OCI-LY1 (cell line): ENCODE measurements at regions not wholly inside any gene's neighbourhood (a gene's known extent, or its start where the extent isn't known, plus 50 kb on each side); places are given as distances from the start of the nearest gene placed in this dataset.

ENCODE experiments used
- H2AFZ ChIP-seq: fragments of 200-600 bp; sonication (generic), shearing (Covaris generic); 2 replicates; pipeline ENCODE4 v1.6.0; 2014; ENCODE audit warnings: antibody characterized with exemption, mild to moderate bottlenecking, low read length
- H3F3A ChIP-seq: fragments of 200-600 bp; sonication (generic), shearing (Covaris generic); 2 replicates; pipeline ENCODE4 v1.6.0; 2014; ENCODE audit warnings: mild to moderate bottlenecking, antibody characterized with exemption, low read length, moderate library complexity; ENCODE audit not compliant: insufficient read depth
- H3K27ac ChIP-seq: fragments of 200-600 bp; sonication (generic); 2 replicates; pipeline ENCODE4 v1.5.1; 2014; ENCODE audit warnings: low read length, mixed run types, mild to moderate bottlenecking, low read depth; ENCODE audit not compliant: poor library complexity, severe bottlenecking
- H3K27me3 ChIP-seq: fragments of 200-600 bp; sonication (generic); 2 replicates; pipeline ENCODE4 v1.6.0; 2014; ENCODE audit warnings: antibody characterized with exemption, mild to moderate bottlenecking, low read length, moderate library complexity; ENCODE audit not compliant: insufficient read depth
- H3K36me3 ChIP-seq: fragments of 200-600 bp; sonication (generic); 2 replicates; pipeline ENCODE4 v1.6.1; 2014; ENCODE audit warnings: mild to moderate bottlenecking, antibody characterized with exemption, low read length, moderate library complexity, mixed read lengths; ENCODE audit not compliant: insufficient read depth
- H3K4me1 ChIP-seq: fragments of 200-600 bp; sonication (generic); 2 replicates; pipeline ENCODE4 v1.5.1; 2014; ENCODE audit warnings: mild to moderate bottlenecking, low read length, moderate library complexity; ENCODE audit not compliant: insufficient read depth, severe bottlenecking
- H3K4me2 ChIP-seq: fragments of 200-600 bp; sonication (generic), shearing (Covaris generic); 2 replicates; pipeline ENCODE4 v1.6.1; 2014; ENCODE audit warnings: low read length
- H3K4me3 ChIP-seq: fragments of 200-600 bp; sonication (generic); 2 replicates; pipeline ENCODE4 v1.5.1; 2014; ENCODE audit warnings: low read length, low read depth, mild to moderate bottlenecking, mixed read lengths; ENCODE audit not compliant: poor library complexity, severe bottlenecking
- H3K79me2 ChIP-seq: fragments of 200-600 bp; shearing (Covaris generic); 2 replicates; pipeline ENCODE4 v1.6.1; 2016; ENCODE audit warnings: mixed run types, low read length, mixed read lengths; ENCODE audit not compliant: insufficient read depth
- H3K9ac ChIP-seq: fragments of 200-600 bp; sonication (generic), shearing (Covaris generic); 2 replicates; pipeline ENCODE4 v1.6.1; 2014; ENCODE audit warnings: mild to moderate bottlenecking, low read length, mixed read lengths
- H3K9me2 ChIP-seq: fragments of 200-600 bp; sonication (generic), shearing (Covaris generic); 2 replicates; pipeline ENCODE4 v1.6.1; 2014; ENCODE audit warnings: low read depth, mild to moderate bottlenecking, low read length, mixed read lengths
- H3K9me3 ChIP-seq: fragments of 200-600 bp; shearing (Covaris generic); 2 replicates; pipeline ENCODE4 v1.6.1; 2014; ENCODE audit warnings: low read length, mixed read lengths
- H4K20me1 ChIP-seq: fragments of 200-600 bp; sonication (generic), shearing (Covaris generic); 2 replicates; pipeline ENCODE4 v1.6.0; 2016; ENCODE audit warnings: mild to moderate bottlenecking, low read length; ENCODE audit not compliant: insufficient read depth
- EZH2 ChIP-seq: fragments of 200-600 bp; sonication (generic), shearing (Covaris generic); IDR thresholded peaks from 2 replicates; pipeline ENCODE4 v1.8.0; 2017; ENCODE audit warnings: borderline replicate concordance, mixed run types, mild to moderate bottlenecking, antibody characterized with exemption, low read length, moderate library complexity, mixed read lengths
- TF ChIP-seq, protein P1 (sequence below): fragments of 200-600 bp; sonication (generic), shearing (Covaris generic); IDR thresholded peaks from 2 replicates; pipeline ENCODE4 v1.5.1; 2017; ENCODE audit warnings: mild to moderate bottlenecking, antibody characterized with exemption, low read length, moderate library complexity, mixed read lengths

DNA sequence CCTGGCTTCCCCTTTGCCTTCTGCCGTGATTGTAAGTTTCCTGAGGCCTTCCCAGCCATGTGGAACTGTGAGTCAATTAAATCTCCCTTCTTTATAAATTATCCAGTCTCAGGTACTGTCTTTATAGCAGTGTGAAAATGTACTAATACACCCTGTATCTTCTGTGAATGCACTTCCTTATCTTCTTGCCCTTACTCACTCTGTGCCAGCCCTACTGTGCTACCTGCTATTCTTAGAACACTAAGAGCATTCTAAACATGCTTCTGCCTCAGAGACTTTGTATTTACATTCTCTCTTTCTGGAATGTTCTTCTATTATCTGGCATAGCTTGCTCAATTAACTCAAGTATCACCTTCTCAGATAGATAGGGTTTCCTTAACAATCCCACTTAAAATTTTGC, 164.4 kb upstream of the EDIL3 start:
- Histone ChIP-seq H3K4me3 (no peak overlapping the region), H3K27ac (no peak overlapping the region), H4K20me1 (no peaks in the 10 kb centered on the region), H3K79me2 (no peaks in the 10 kb centered on the region), H3K4me2 (no peak overlapping the region), H3K9ac (no peak overlapping the region), H3K9me3 (no peaks in the 10 kb centered on the region), H2AFZ (no peak overlapping the region), H3F3A (no peaks in the 10 kb centered on the region), H3K4me1 (no peaks in the 10 kb centered on the region), H3K36me3 (no peaks in the 10 kb centered on the region), H3K27me3 (no peaks in the 10 kb centered on the region), H3K9me2 (no peaks in the 10 kb centered on the region)
- TF ChIP-seq, protein P1, sequence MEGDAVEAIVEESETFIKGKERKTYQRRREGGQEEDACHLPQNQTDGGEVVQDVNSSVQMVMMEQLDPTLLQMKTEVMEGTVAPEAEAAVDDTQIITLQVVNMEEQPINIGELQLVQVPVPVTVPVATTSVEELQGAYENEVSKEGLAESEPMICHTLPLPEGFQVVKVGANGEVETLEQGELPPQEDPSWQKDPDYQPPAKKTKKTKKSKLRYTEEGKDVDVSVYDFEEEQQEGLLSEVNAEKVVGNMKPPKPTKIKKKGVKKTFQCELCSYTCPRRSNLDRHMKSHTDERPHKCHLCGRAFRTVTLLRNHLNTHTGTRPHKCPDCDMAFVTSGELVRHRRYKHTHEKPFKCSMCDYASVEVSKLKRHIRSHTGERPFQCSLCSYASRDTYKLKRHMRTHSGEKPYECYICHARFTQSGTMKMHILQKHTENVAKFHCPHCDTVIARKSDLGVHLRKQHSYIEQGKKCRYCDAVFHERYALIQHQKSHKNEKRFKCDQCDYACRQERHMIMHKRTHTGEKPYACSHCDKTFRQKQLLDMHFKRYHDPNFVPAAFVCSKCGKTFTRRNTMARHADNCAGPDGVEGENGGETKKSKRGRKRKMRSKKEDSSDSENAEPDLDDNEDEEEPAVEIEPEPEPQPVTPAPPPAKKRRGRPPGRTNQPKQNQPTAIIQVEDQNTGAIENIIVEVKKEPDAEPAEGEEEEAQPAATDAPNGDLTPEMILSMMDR, result no peak
- no peak for TF ChIP-seq EZH2

DNA sequence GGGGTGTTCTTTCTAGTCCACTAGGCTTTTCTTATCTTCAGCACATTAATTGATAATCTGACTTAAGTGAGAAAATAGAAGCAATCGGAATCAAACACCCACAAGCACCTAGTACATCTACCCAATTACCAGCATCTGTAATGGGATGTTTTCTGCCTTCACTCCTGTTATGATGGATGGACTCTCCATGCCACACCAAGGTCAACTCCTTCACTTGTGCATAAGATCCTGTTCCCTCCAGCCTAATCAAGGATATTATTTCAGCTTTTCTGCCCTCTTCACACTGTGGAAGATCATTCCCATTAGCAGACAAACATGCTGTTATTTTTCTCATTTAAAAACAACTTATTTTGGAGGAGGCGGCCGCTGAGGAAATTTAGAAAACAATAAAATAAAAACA, 162.0 kb upstream of the EDIL3 start:
- H3K9me2 ChIP-seq, result no peaks in the 10 kb centered on the region
- no peak overlapping the region for H2AFZ ChIP-seq
- H3K27ac ChIP-seq, result no peak overlapping the region
- H3K9ac ChIP-seq, result no peak overlapping the region
- no peaks in the 10 kb centered on the region for H3F3A ChIP-seq
- H3K4me2 ChIP-seq, result no peak overlapping the region
- H3K4me1 ChIP-seq, result no peaks in the 10 kb centered on the region
- H3K79me2 ChIP-seq, result no peaks in the 10 kb centered on the region
- no peaks in the 10 kb centered on the region for H3K9me3 ChIP-seq
- H3K27me3 ChIP-seq, result no peaks in the 10 kb centered on the region
- H4K20me1 ChIP-seq, result no peaks in the 10 kb centered on the region
- no peak for TF ChIP-seq EZH2
- TF ChIP-seq, protein P1, result no peak
- no peak overlapping the region for H3K4me3 ChIP-seq
- H3K36me3 ChIP-seq, result no peaks in the 10 kb centered on the region

DNA sequence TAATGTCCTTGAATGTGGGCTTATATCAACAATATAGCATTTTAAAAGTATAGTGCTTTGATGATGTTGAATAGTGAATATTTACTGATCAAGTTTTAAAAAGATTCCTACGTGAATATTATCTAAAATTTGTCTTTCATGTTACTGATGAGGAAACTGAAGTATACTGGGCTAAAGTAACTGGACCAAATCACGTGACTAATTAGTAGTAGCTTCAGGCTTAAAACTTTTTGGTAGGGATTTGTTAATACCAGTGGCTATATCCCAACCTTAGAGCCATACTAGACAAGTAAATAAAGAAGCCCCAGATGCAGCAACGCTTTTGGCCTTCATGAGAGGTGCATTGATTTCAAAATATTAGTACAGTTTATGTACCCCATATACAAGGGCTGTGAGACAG, 152.1 kb upstream of the EDIL3 start:
- no peak overlapping the region for H3K27ac ChIP-seq
- no peak overlapping the region for H3K4me3 ChIP-seq
- H3K27me3 ChIP-seq, result no peaks in the 10 kb centered on the region
- H3K4me1 ChIP-seq, result no peaks in the 10 kb centered on the region
- H3K9me2 ChIP-seq, result no peaks in the 10 kb centered on the region
- TF ChIP-seq, protein P1, result no peak
- TF ChIP-seq EZH2, result no peak
- H3K9ac ChIP-seq, result no peak overlapping the region
- H3K36me3 ChIP-seq, result no peaks in the 10 kb centered on the region
- H3K4me2 ChIP-seq, result no peak overlapping the region
- H3K79me2 ChIP-seq, result no peaks in the 10 kb centered on the region
- H3K9me3 ChIP-seq, result no peaks in the 10 kb centered on the region
- no peaks in the 10 kb centered on the region for H3F3A ChIP-seq
- H4K20me1 ChIP-seq, result no peaks in the 10 kb centered on the region
- H2AFZ ChIP-seq, result no peak overlapping the region
